ENCODE measurements at regions not wholly inside any gene's neighbourhood (a gene's known extent, or its start where the extent isn't known, plus 50 kb on each side); places are given as distances from the start of the nearest gene placed in this dataset.
A peak's percentile ranks its signal among the peaks of the same experiment; 100 is the strongest.

GRCh38 chr3:23739536-23739935 lies 66.2 kb upstream of the UBE2E1 start:
- H3K4me1 ChIP-seq (ENCODE audit: insufficient read depth, low read length), result peaks cover 33% of the 10 kb centered on the region
- peaks cover 22% of the 10 kb centered on the region for H3K27me3 Mint-ChIP-seq (ENCODE audit: low read depth, unreplicated experiment)
- H3K9ac ChIP-seq (ENCODE audit: low read length), result peak overlapping the region; percentile 12
- peak overlapping the region; percentile 67 for H3K4me2 ChIP-seq (ENCODE audit: low read length)
- H2AFZ ChIP-seq (ENCODE audit: low read depth, low read length), result no peak overlapping the region
- H3K4me1 Mint-ChIP-seq (ENCODE audit: low read depth, unreplicated experiment), result peaks cover 20% of the 10 kb centered on the region
- H3K36me3 ChIP-seq (ENCODE audit: insufficient read depth, low read length), result no peaks in the 10 kb centered on the region
- no peaks in the 10 kb centered on the region for H4K20me1 ChIP-seq (ENCODE audit: insufficient read depth, low read length)
- DNase-seq (ENCODE audit: low read depth) (peak; percentile 84), FAIRE-seq (peak; percentile 67)
- H3K27me3 ChIP-seq (ENCODE audit: insufficient read depth, low read length), result peaks cover 10% of the 10 kb centered on the region
- H3K4me3 ChIP-seq (ENCODE audit: insufficient read depth, low read depth, low read length), result no peak overlapping the region
- H3K4me3 Mint-ChIP-seq (ENCODE audit: unreplicated experiment), result no peak overlapping the region
- H3K9me3 ChIP-seq (ENCODE audit: insufficient read depth, low read depth, low read length), result no peaks in the 10 kb centered on the region
- no peaks in the 10 kb centered on the region for H3K9me3 Mint-ChIP-seq (ENCODE audit: unreplicated experiment)
- TF ChIP-seq EZH2 (IDR thresholded peaks at IDR 0.05; ENCODE audit: insufficient read depth, low read length) (no peak), CTCF (IDR thresholded peaks at IDR 0.05; ENCODE audit: insufficient read depth, low read depth, low read length) (no peak)
- no peak overlapping the region for H3K27ac ChIP-seq (ENCODE audit: low read depth, low read length)
- H3K79me2 ChIP-seq (ENCODE audit: insufficient read depth, low read length), result no peaks in the 10 kb centered on the region
- no peaks in the 10 kb centered on the region for H3K36me3 Mint-ChIP-seq (ENCODE audit: low read depth, unreplicated experiment)
- H3K27ac Mint-ChIP-seq (ENCODE audit: unreplicated experiment), result peak overlapping the region; percentile 67

- Histone ChIP-seq H3K4me2 (ENCODE audit: low read length) (peak overlapping the region; percentile 33), H3K27me3 (ENCODE audit: insufficient read depth, low read length) (peaks cover 10% of the 10 kb centered on the region), H3K4me3 (ENCODE audit: insufficient read depth, low read depth, low read length) (no peak overlapping the region), H4K20me1 (ENCODE audit: insufficient read depth, low read length) (no peaks in the 10 kb centered on the region), H2AFZ (ENCODE audit: low read depth, low read length) (no peak overlapping the region), H3K4me1 (ENCODE audit: insufficient read depth, low read length) (peaks cover 28% of the 10 kb centered on the region), H3K79me2 (ENCODE audit: insufficient read depth, low read length) (no peaks in the 10 kb centered on the region), H3K9me3 (ENCODE audit: insufficient read depth, low read depth, low read length) (no peaks in the 10 kb centered on the region), H3K9ac (ENCODE audit: low read length) (no peak overlapping the region), H3K27ac (ENCODE audit: low read depth, low read length) (no peak overlapping the region), H3K36me3 (ENCODE audit: insufficient read depth, low read length) (no peaks in the 10 kb centered on the region)
- Mint-ChIP-seq H3K27ac (ENCODE audit: unreplicated experiment) (peak overlapping the region; percentile 3), H3K27me3 (ENCODE audit: low read depth, unreplicated experiment) (peaks cover 27% of the 10 kb centered on the region), H3K36me3 (ENCODE audit: low read depth, unreplicated experiment) (no peaks in the 10 kb centered on the region), H3K4me1 (ENCODE audit: low read depth, unreplicated experiment) (peaks cover 20% of the 10 kb centered on the region), H3K9me3 (ENCODE audit: unreplicated experiment) (no peaks in the 10 kb centered on the region), H3K4me3 (ENCODE audit: unreplicated experiment) (no peak overlapping the region)
- TF ChIP-seq EZH2 (IDR thresholded peaks at IDR 0.05; ENCODE audit: insufficient read depth, low read length), result no peak
- no peak for TF ChIP-seq CTCF (IDR thresholded peaks at IDR 0.05; ENCODE audit: insufficient read depth, low read depth, low read length)
- DNase-seq (ENCODE audit: low read depth), result peak; percentile 55
- FAIRE-seq, result peak; percentile 41
Observed at GRCh38 chr3:23740517-23740965, 65.2 kb upstream of the UBE2E1 start.

GRCh38 chr3:23741036-23741706 lies 64.6 kb upstream of the UBE2E1 start:
- H2AFZ ChIP-seq (ENCODE audit: low read depth, low read length), result no peak overlapping the region
- peaks cover 17% of the 10 kb centered on the region for H3K4me1 Mint-ChIP-seq (ENCODE audit: low read depth, unreplicated experiment)
- no peak overlapping the region for H3K4me3 Mint-ChIP-seq (ENCODE audit: unreplicated experiment)
- H3K4me1 ChIP-seq (ENCODE audit: insufficient read depth, low read length), result peaks cover 21% of the 10 kb centered on the region
- no peaks in the 10 kb centered on the region for H3K36me3 ChIP-seq (ENCODE audit: insufficient read depth, low read length)
- no peak overlapping the region for H3K27ac ChIP-seq (ENCODE audit: low read depth, low read length)
- no peaks in the 10 kb centered on the region for H4K20me1 ChIP-seq (ENCODE audit: insufficient read depth, low read length)
- FAIRE-seq (no peak), DNase-seq (ENCODE audit: low read depth) (no peak)
- peaks cover 28% of the 10 kb centered on the region for H3K27me3 Mint-ChIP-seq (ENCODE audit: low read depth, unreplicated experiment)
- H3K9ac ChIP-seq (ENCODE audit: low read length), result no peak overlapping the region
- H3K27ac Mint-ChIP-seq (ENCODE audit: unreplicated experiment), result peak overlapping the region; percentile 27
- H3K36me3 Mint-ChIP-seq (ENCODE audit: low read depth, unreplicated experiment), result no peaks in the 10 kb centered on the region
- H3K79me2 ChIP-seq (ENCODE audit: insufficient read depth, low read length), result no peaks in the 10 kb centered on the region
- no peaks in the 10 kb centered on the region for H3K9me3 Mint-ChIP-seq (ENCODE audit: unreplicated experiment)
- peak overlapping the region; percentile 33 for H3K4me2 ChIP-seq (ENCODE audit: low read length)
- no peaks in the 10 kb centered on the region for H3K9me3 ChIP-seq (ENCODE audit: insufficient read depth, low read depth, low read length)
- H3K4me3 ChIP-seq (ENCODE audit: insufficient read depth, low read depth, low read length), result no peak overlapping the region
- H3K27me3 ChIP-seq (ENCODE audit: insufficient read depth, low read length), result peaks cover 10% of the 10 kb centered on the region
- no peak for TF ChIP-seq EZH2 (IDR thresholded peaks at IDR 0.05; ENCODE audit: insufficient read depth, low read length)
- no peak for TF ChIP-seq CTCF (IDR thresholded peaks at IDR 0.05; ENCODE audit: insufficient read depth, low read depth, low read length)
